PC-9 (cell line): ENCODE measurements at regions not wholly inside any gene's neighbourhood (a gene's known extent, or its start where the extent isn't known, plus 50 kb on each side); places are given as distances from the start of the nearest gene placed in this dataset.

ENCODE experiments used
- BruUV-seq: library from RNA; stranded (reverse); fragments of 400-500 nt; replicated peaks from 2 replicates; lab custom pipeline; 2021; lab: Mats Ljungman, UMichigan
- CTCF ChIA-PET: fragments of 300-600 bp; sonication (Branson Sonifier 250); formaldehyde crosslinking; loops from one replicate; lab custom pipeline; 2022; ENCODE audit warnings: antibody characterized with exemption; lab: Charles Lee
- POLR2A ChIA-PET: fragments of 300-600 bp; sonication (Branson Sonifier 250); formaldehyde crosslinking; loops from one replicate; lab custom pipeline; 2022; ENCODE audit warnings: antibody characterized with exemption; ENCODE audit not compliant: unreplicated experiment; lab: Charles Lee
- DNase-seq, 2 experiments: peaks; one replicate each; pipeline versions ENCODE4 v3.0.0 to v3.0.0-alpha.2; 2015 to 2022; ENCODE audit warnings: mixed read lengths in 1 of 2
- H2AFZ ChIP-seq: fragments of 200-600 bp; sonication (generic); 2 replicates; pipeline ENCODE4 v1.8.1; 2017; ENCODE audit warnings: antibody characterized with exemption
- H3F3A ChIP-seq: fragments of 200-600 bp; sonication (generic); 2 replicates; pipeline ENCODE4 v1.8.1; 2017; ENCODE audit warnings: antibody characterized with exemption, mild to moderate bottlenecking, low read depth; ENCODE audit not compliant: insufficient read depth
- H3K27ac ChIP-seq: fragments of 200-600 bp; sonication (generic); 2 replicates; pipeline ENCODE4 v1.6.1; 2016; ENCODE audit warnings: mixed run types
- H3K27me3 ChIP-seq: fragments of 200-600 bp; sonication (generic); 2 replicates; pipeline ENCODE4 v1.6.1; 2016; ENCODE audit warnings: low read depth, mixed run types; ENCODE audit not compliant: insufficient read depth
- H3K36me3 ChIP-seq: fragments of 200-600 bp; sonication (generic); 2 replicates; pipeline ENCODE4 v1.6.1; 2016; ENCODE audit warnings: low read depth, mixed run types
- H3K4me1 ChIP-seq: fragments of 200-600 bp; sonication (generic); replicated peaks from 2 replicates; pipeline ENCODE4 v1.6.1; 2016; ENCODE audit warnings: mixed run types; ENCODE audit not compliant: insufficient read depth
- H3K4me2 ChIP-seq: fragments of 200-600 bp; sonication (generic); 2 replicates; pipeline ENCODE4 v1.6.1; 2017; ENCODE audit warnings: mixed run types
- H3K4me3 ChIP-seq: fragments of 200-600 bp; sonication (generic); 2 replicates; pipeline ENCODE4 v1.6.1; 2016; ENCODE audit warnings: mixed run types
- H3K79me2 ChIP-seq: fragments of 200-600 bp; sonication (generic); 2 replicates; pipeline ENCODE4 v1.6.1; 2017; ENCODE audit warnings: low read depth, mixed run types
- H3K9me2 ChIP-seq: fragments of 200-600 bp; sonication (generic); 2 replicates; pipeline ENCODE4 v1.8.1; 2017; ENCODE audit warnings: mild to moderate bottlenecking; ENCODE audit not compliant: insufficient read depth
- H3K9me3 ChIP-seq: fragments of 200-600 bp; sonication (generic); 2 replicates; pipeline ENCODE4 v1.8.1; 2016; ENCODE audit warnings: low read depth; ENCODE audit not compliant: insufficient read depth
- H4K20me1 ChIP-seq: fragments of 200-600 bp; sonication (generic); 2 replicates; pipeline ENCODE4 v1.8.1; 2017; ENCODE audit not compliant: insufficient read depth
- CTCF ChIP-seq: fragments of 200-600 bp; sonication (generic); conservative IDR thresholded peaks from 2 replicates; pipeline ENCODE4 v1.6.1; 2017; ENCODE audit warnings: mixed run types, antibody characterized with exemption, mild to moderate bottlenecking, moderate library complexity
- EZH2 ChIP-seq: fragments of 200-600 bp; sonication (generic); IDR thresholded peaks from 2 replicates; pipeline ENCODE4 v1.8.0; 2017; ENCODE audit warnings: antibody characterized with exemption, low read depth
- intact Hi-C: fragments of 100-400 bp; cut with micrococcal nuclease; formaldehyde crosslinking; loops from one replicate; pipeline ENCODE4 v1.10.0; 2022; ENCODE audit not compliant: unreplicated experiment

DNA sequence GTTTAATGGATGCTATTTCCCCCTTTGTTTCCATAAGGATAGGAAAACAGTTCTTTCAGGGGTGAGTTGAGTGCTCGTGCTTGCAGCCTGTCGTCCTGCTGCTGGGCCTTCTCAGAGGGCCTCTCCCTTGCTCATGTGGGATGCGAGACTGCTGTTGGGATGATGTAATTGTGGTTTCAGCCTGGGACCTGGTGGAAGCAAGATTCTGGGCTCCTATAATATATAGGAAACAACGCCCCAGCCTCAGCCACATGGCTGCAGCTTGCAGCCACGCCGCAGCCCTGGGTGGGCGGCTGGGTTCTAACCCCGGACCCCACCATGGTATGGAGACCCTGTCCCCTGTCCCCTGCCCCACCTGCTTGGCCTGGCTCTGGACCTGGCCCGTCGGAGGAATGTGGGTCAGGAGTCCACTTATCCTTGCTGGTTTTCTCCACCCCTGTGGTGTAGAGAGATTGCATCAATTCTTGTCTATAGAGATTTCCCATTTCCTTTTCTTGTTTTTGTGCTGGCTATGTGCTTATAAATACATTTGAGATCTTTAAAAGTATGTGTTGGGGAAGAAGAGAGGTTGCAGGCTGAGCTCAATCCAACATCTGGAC is 357.8 kb downstream of the SIPA1L2 start:
- CTCF ChIA-PET, result no interaction called here
- H3K4me2 ChIP-seq, result no peak overlapping the region

GRCh38 chr1:232271299-232271698 is 358.6 kb downstream of the SIPA1L2 start:
- Histone ChIP-seq H3F3A (no peaks in the 10 kb centered on the region), H2AFZ (no peak overlapping the region), H3K4me2 (no peak overlapping the region), H4K20me1 (no peaks in the 10 kb centered on the region), H3K27ac (no peak overlapping the region), H3K4me3 (no peak overlapping the region), H3K4me1 (no peaks in the 10 kb centered on the region), H3K79me2 (no peaks in the 10 kb centered on the region), H3K9me2 (no peaks in the 10 kb centered on the region), H3K27me3 (peaks cover 34% of the 10 kb centered on the region), H3K9me3 (no peaks in the 10 kb centered on the region), H3K36me3 (no peaks in the 10 kb centered on the region)
- TF ChIP-seq CTCF (no peak), EZH2 (no peak)
- no TSS peak for BruUV-seq
- ChIA-PET POLR2A (no interaction called here), CTCF (no interaction called here)
- intact Hi-C loops, result no loop called here
- DNase-seq, result no peak

More for the DNA sequence above, 357.8 kb downstream of the SIPA1L2 start:
- Histone ChIP-seq H3K9me2 (no peaks in the 10 kb centered on the region), H3K36me3 (no peaks in the 10 kb centered on the region), H3K27ac (no peak overlapping the region), H3K9me3 (no peaks in the 10 kb centered on the region), H2AFZ (0 out of 2 replicates have a peak overlapping the region, but pooled peaks have one; percentile 41), H3K27me3 (peaks cover 37% of the 10 kb centered on the region), H3K4me1 (no peaks in the 10 kb centered on the region), H3K4me3 (no peak overlapping the region), H3K79me2 (no peaks in the 10 kb centered on the region), H3F3A (no peaks in the 10 kb centered on the region), H4K20me1 (no peaks in the 10 kb centered on the region)
- BruUV-seq, result no TSS peak
- POLR2A ChIA-PET, result no interaction called here
- intact Hi-C loops, result no loop called here
- DNase-seq, result no peak
- TF ChIP-seq EZH2, result no peak

GRCh38 chr1:232269988-232270387 is 359.9 kb downstream of the SIPA1L2 start:
- H2AFZ ChIP-seq, result no peak overlapping the region
- no peaks in the 10 kb centered on the region for H3F3A ChIP-seq
- no peaks in the 10 kb centered on the region for H3K9me3 ChIP-seq
- intact Hi-C loops, result no loop called here
- no peaks in the 10 kb centered on the region for H3K9me2 ChIP-seq
- H3K36me3 ChIP-seq, result no peaks in the 10 kb centered on the region
- H3K4me1 ChIP-seq, result no peaks in the 10 kb centered on the region
- H3K27ac ChIP-seq, result no peak overlapping the region
- no peaks in the 10 kb centered on the region for H3K79me2 ChIP-seq
- no peak for DNase-seq
- no peak overlapping the region for H3K4me3 ChIP-seq
- peaks cover 34% of the 10 kb centered on the region; the same call in 1 of the 2 replicates for H3K27me3 ChIP-seq
- ChIA-PET POLR2A (no interaction called here), CTCF (no interaction called here)
- no peaks in the 10 kb centered on the region for H4K20me1 ChIP-seq
- TF ChIP-seq EZH2 (no peak), CTCF (no peak)
- no TSS peak for BruUV-seq
- no peak overlapping the region for H3K4me2 ChIP-seq
